H4 (cell line): ENCODE measurements at regions not wholly inside any gene's neighbourhood (a gene's known extent, or its start where the extent isn't known, plus 50 kb on each side); places are given as distances from the start of the nearest gene placed in this dataset.
"Not testable (repeated sequence)": the region's sequence is repeated elsewhere in the genome, so short reads cannot be mapped to it uniquely, and the experiment has no call there.

ENCODE experiments used
- DNase-seq: peaks from one replicate; pipeline ENCODE4 v3.0.0-alpha.2; 2015; ENCODE audit warnings: low spot score

GRCh38 chr9:28092981-28093936 is 520.0 kb upstream of the C9orf72 start:
- DNase-seq = no peak

- DNase-seq = no peak
Measured at GRCh38 chr9:28101509-28101908, 528.2 kb upstream of the C9orf72 start.

GRCh38 chr9:28105001-28105400 is 531.7 kb upstream of the C9orf72 start:
- DNase-seq = no peak

- no peak for DNase-seq
Measured at GRCh38 chr9:28120184-28120583, 546.9 kb upstream of the C9orf72 start.

- DNase-seq = no peak
Measured at GRCh38 chr9:28120626-28121025, 547.3 kb upstream of the C9orf72 start.

- no peak for DNase-seq
Measured at GRCh38 chr9:28121366-28121765, 548.1 kb upstream of the C9orf72 start.

- DNase-seq = no peak
Measured at GRCh38 chr9:28124917-28125316, 551.6 kb upstream of the C9orf72 start.

- peak; percentile 2 for DNase-seq
Measured at GRCh38 chr9:28127101-28127500, 553.8 kb upstream of the C9orf72 start.

GRCh38 chr9:28134446-28134976 is 561.2 kb upstream of the C9orf72 start:
- DNase-seq = no peak

GRCh38 chr9:28135549-28135948 is 562.3 kb upstream of the C9orf72 start:
- DNase-seq = no peak

GRCh38 chr9:28136113-28136512 is 562.8 kb upstream of the C9orf72 start:
- DNase-seq = no peak

GRCh38 chr9:28147430-28147829 is 574.1 kb upstream of the C9orf72 start:
- not testable (repeated sequence) for DNase-seq

GRCh38 chr9:28147923-28148597 is 574.8 kb upstream of the C9orf72 start:
- not testable (repeated sequence) for DNase-seq

- DNase-seq = not testable (repeated sequence)
Measured at GRCh38 chr9:28149361-28150050, 576.2 kb upstream of the C9orf72 start.

- peak; percentile 4 for DNase-seq
Measured at GRCh38 chr9:28155067-28155466, 581.8 kb upstream of the C9orf72 start.

- no peak for DNase-seq
Measured at GRCh38 chr9:28155671-28156070, 582.4 kb upstream of the C9orf72 start.

- no peak for DNase-seq
Measured at GRCh38 chr9:28158451-28158850, 585.2 kb upstream of the C9orf72 start.

GRCh38 chr9:28163619-28164018 is 590.3 kb upstream of the C9orf72 start:
- no peak for DNase-seq

- peak; percentile 4 for DNase-seq
Measured at GRCh38 chr9:28166179-28166578, 592.9 kb upstream of the C9orf72 start.

- no peak for DNase-seq
Measured at GRCh38 chr9:28177142-28177541, 603.9 kb upstream of the C9orf72 start.

GRCh38 chr9:28177925-28178324 is 604.6 kb upstream of the C9orf72 start:
- no peak for DNase-seq

GRCh38 chr9:28179893-28180292 is 606.6 kb upstream of the C9orf72 start:
- DNase-seq = no peak
